ENCODE measurements at regions not wholly inside any gene's neighbourhood (a gene's known extent, or its start where the extent isn't known, plus 50 kb on each side); places are given as distances from the start of the nearest gene placed in this dataset.

- Histone ChIP-seq H3K27me3 (ENCODE audit: control insufficient read depth, insufficient read depth, low read length) (no peaks in the 10 kb centered on the region), H2AFZ (ENCODE audit: low read length) (no peak overlapping the region)
- no peak for TF ChIP-seq CTCF (conservative IDR thresholded peaks at IDR 0.05 in 1 of 2, IDR thresholded peaks at IDR 0.05 in 1 of 2; ENCODE audit: low read depth in 1 of 2, low read length in 2 of 2)
- TF ChIP-seq EZH2 (IDR thresholded peaks at IDR 0.05; ENCODE audit: low read length, missing control alignments) = no peak
These were observed 441.1 kb upstream of the DPH6 start for GRCh38 chr15:35987056-35987455.

GRCh38 chr15:35991386-35991785 is 445.4 kb upstream of the DPH6 start:
- TF ChIP-seq EZH2 (IDR thresholded peaks at IDR 0.05; ENCODE audit: low read length, missing control alignments) (no peak), CTCF (conservative IDR thresholded peaks at IDR 0.05 in 1 of 2, IDR thresholded peaks at IDR 0.05 in 1 of 2; ENCODE audit: low read depth in 1 of 2, low read length in 2 of 2) (no peak)
- Histone ChIP-seq H3K79me2 (ENCODE audit: control insufficient read depth, insufficient read depth, low read length) (no peaks in the 10 kb centered on the region), H4K20me1 (ENCODE audit: control insufficient read depth, extremely low read depth, insufficient read depth, low read length) (no peaks in the 10 kb centered on the region), H3K36me3 (ENCODE audit: control insufficient read depth, insufficient read depth, low read length) (no peaks in the 10 kb centered on the region), H3K9ac (ENCODE audit: insufficient read depth, low read length) (no peak overlapping the region), H3K4me2 (ENCODE audit: extremely low read depth, insufficient read depth, low read length) (no peak overlapping the region), H3K4me1 (ENCODE audit: control insufficient read depth, extremely low read depth, insufficient read depth, low read length) (no peaks in the 10 kb centered on the region), H2AFZ (ENCODE audit: low read length) (no peak overlapping the region), H3K27me3 (ENCODE audit: control insufficient read depth, insufficient read depth, low read length) (no peaks in the 10 kb centered on the region), H3K9me3 (ENCODE audit: control insufficient read depth, insufficient read depth, low read depth, low read length) (no peaks in the 10 kb centered on the region), H3K4me3 (replicated peaks in 1 of 4; ENCODE audit: control extremely low read depth in 1 of 4, insufficient read depth in 1 of 4, low read depth in 3 of 4, low read length in 4 of 4) (no peak overlapping the region), H3K27ac (ENCODE audit: insufficient read depth, low read length) (no peak overlapping the region)
- no peak for DNase-seq (ENCODE audit: low read depth in 2 of 2)

More at GRCh38 chr15:35987056-35987455, 441.1 kb upstream of the DPH6 start:
- Histone ChIP-seq H3K9me3 (ENCODE audit: control insufficient read depth, insufficient read depth, low read depth, low read length) (no peaks in the 10 kb centered on the region), H4K20me1 (ENCODE audit: control insufficient read depth, extremely low read depth, insufficient read depth, low read length) (no peaks in the 10 kb centered on the region), H3K79me2 (ENCODE audit: control insufficient read depth, insufficient read depth, low read length) (no peaks in the 10 kb centered on the region), H3K4me3 (replicated peaks in 1 of 4; ENCODE audit: control extremely low read depth in 1 of 4, insufficient read depth in 1 of 4, low read depth in 3 of 4, low read length in 4 of 4) (no peak overlapping the region), H3K4me1 (ENCODE audit: control insufficient read depth, extremely low read depth, insufficient read depth, low read length) (no peaks in the 10 kb centered on the region), H3K4me2 (ENCODE audit: extremely low read depth, insufficient read depth, low read length) (no peak overlapping the region), H3K9ac (ENCODE audit: insufficient read depth, low read length) (no peak overlapping the region), H3K36me3 (ENCODE audit: control insufficient read depth, insufficient read depth, low read length) (no peaks in the 10 kb centered on the region), H3K27ac (ENCODE audit: insufficient read depth, low read length) (no peak overlapping the region)
- no peak for DNase-seq (ENCODE audit: low read depth in 2 of 2)

- H2AFZ ChIP-seq (ENCODE audit: low read length) = no peak overlapping the region
- H3K4me2 ChIP-seq (ENCODE audit: extremely low read depth, insufficient read depth, low read length) = no peak overlapping the region
- H3K79me2 ChIP-seq (ENCODE audit: control insufficient read depth, insufficient read depth, low read length) = no peaks in the 10 kb centered on the region
- no peak overlapping the region for H3K9ac ChIP-seq (ENCODE audit: insufficient read depth, low read length)
- H3K4me1 ChIP-seq (ENCODE audit: control insufficient read depth, extremely low read depth, insufficient read depth, low read length) = no peaks in the 10 kb centered on the region
- H4K20me1 ChIP-seq (ENCODE audit: control insufficient read depth, extremely low read depth, insufficient read depth, low read length) = no peaks in the 10 kb centered on the region
- TF ChIP-seq CTCF (conservative IDR thresholded peaks at IDR 0.05 in 1 of 2, IDR thresholded peaks at IDR 0.05 in 1 of 2; ENCODE audit: low read depth in 1 of 2, low read length in 2 of 2) (no peak), EZH2 (IDR thresholded peaks at IDR 0.05; ENCODE audit: low read length, missing control alignments) (no peak)
- no peaks in the 10 kb centered on the region for H3K27me3 ChIP-seq (ENCODE audit: control insufficient read depth, insufficient read depth, low read length)
- H3K36me3 ChIP-seq (ENCODE audit: control insufficient read depth, insufficient read depth, low read length) = no peaks in the 10 kb centered on the region
- no peak overlapping the region for H3K4me3 ChIP-seq (replicated peaks in 1 of 4; ENCODE audit: control extremely low read depth in 1 of 4, insufficient read depth in 1 of 4, low read depth in 3 of 4, low read length in 4 of 4)
- peak in 1 of 2 donors; percentile 55 for DNase-seq (ENCODE audit: low read depth in 2 of 2)
- no peaks in the 10 kb centered on the region for H3K9me3 ChIP-seq (ENCODE audit: control insufficient read depth, insufficient read depth, low read depth, low read length)
- H3K27ac ChIP-seq (ENCODE audit: insufficient read depth, low read length) = no peak overlapping the region
These were observed 446.8 kb upstream of the DPH6 start for GRCh38 chr15:35992791-35993190.
